ENCODE measurements at regions not wholly inside any gene's neighbourhood (a gene's known extent, or its start where the extent isn't known, plus 50 kb on each side); places are given as distances from the start of the nearest gene placed in this dataset.

DNA sequence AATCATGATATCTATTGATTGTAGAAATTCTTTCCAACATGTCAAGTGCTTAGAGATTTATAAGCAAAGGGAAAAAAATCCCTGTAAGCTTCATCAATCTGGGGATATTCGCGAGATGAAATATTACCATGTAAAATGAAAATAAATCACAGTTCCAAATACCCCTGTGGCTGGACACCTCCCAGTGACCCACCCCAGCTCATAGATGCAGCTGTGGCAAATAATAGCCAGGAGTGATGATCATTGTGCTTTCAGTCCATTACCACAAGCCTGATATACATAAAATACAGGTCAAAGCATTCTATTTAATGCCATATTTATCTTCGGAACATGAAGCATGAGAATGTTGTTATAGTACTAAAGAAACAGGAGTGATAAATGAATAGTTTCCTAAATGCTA, 274.9 kb upstream of the LRRC7 start:
- TF ChIP-seq CTCF (IDR thresholded peaks at IDR 0.05; ENCODE audit: low read depth, low read length): no peak
- no peak for DNase-seq (ENCODE audit: low read depth in 2 of 2)
- no peak overlapping the region for H3K4me3 ChIP-seq (replicated peaks in 1 of 2; ENCODE audit: low read depth in 2 of 2, low read length in 2 of 2)

DNA sequence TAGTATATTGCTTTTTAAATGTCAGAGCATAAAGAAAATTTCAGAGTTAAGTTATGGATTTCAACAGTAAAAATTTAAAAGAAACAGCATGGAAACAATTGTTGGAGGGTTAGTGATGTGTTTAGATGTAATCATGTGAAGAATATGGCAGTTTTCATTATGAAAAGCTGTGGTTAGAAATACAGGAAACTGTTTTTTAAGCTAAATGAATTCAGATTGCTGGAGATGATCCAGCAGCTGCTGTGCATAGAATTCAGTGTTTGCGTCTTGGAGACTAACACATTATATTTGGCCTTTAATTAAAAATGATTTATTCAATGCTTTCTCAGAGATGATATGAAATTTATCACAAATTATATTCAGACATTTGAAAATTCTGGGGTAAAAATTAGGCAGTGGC, 273.6 kb upstream of the LRRC7 start:
- H3K4me3 ChIP-seq (replicated peaks in 1 of 2; ENCODE audit: low read depth in 2 of 2, low read length in 2 of 2): no peak overlapping the region
- no peak for TF ChIP-seq CTCF (IDR thresholded peaks at IDR 0.05; ENCODE audit: low read depth, low read length)
- DNase-seq (ENCODE audit: low read depth in 2 of 2): no peak

DNA sequence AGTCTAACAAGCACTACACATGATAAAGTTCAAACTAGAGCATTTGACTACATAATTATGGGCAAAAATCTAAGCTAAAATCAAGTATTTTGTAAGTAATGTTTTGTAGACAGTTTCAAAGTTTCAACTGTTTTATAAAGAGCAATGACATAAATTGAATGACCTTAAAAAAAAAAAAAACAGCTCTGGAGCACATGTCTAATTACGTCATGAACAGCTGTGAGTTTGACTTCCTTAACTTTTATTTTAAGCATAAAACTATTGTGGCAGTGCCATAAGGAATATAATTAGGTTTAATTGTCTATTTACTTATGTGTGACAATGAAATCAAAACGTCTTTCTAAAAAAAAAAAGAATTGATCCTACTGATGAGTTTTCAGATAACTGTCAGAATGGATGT, 272.5 kb upstream of the LRRC7 start:
- no peak for TF ChIP-seq CTCF (IDR thresholded peaks at IDR 0.05; ENCODE audit: low read depth, low read length)
- DNase-seq (ENCODE audit: low read depth in 2 of 2): no peak
- no peak overlapping the region for H3K4me3 ChIP-seq (replicated peaks in 1 of 2; ENCODE audit: low read depth in 2 of 2, low read length in 2 of 2)

DNA sequence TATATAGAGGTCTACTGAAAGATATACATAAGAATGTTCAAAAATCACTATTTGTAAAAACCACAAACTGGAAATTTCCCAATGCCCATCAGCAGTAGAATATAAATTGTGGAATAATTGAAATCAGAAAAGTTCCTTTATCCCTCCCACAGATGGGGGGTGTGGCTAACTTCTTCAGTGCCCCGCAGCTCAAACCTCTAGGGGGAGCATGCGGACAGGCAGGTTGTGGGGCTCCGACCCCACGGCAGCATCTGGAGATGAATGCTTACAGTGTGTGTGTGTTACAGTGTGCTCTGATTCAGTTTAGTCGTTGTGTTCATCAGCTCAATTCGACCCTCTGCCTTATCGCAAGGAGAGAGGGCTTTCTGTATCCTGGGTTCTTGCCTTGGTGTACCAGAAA, 262.1 kb upstream of the LRRC7 start:
- no peak for DNase-seq (ENCODE audit: low read depth in 2 of 2)
- H3K4me3 ChIP-seq (replicated peaks in 1 of 2; ENCODE audit: low read depth in 2 of 2, low read length in 2 of 2): no peak overlapping the region
- TF ChIP-seq CTCF (IDR thresholded peaks at IDR 0.05; ENCODE audit: low read depth, low read length): no peak

DNA sequence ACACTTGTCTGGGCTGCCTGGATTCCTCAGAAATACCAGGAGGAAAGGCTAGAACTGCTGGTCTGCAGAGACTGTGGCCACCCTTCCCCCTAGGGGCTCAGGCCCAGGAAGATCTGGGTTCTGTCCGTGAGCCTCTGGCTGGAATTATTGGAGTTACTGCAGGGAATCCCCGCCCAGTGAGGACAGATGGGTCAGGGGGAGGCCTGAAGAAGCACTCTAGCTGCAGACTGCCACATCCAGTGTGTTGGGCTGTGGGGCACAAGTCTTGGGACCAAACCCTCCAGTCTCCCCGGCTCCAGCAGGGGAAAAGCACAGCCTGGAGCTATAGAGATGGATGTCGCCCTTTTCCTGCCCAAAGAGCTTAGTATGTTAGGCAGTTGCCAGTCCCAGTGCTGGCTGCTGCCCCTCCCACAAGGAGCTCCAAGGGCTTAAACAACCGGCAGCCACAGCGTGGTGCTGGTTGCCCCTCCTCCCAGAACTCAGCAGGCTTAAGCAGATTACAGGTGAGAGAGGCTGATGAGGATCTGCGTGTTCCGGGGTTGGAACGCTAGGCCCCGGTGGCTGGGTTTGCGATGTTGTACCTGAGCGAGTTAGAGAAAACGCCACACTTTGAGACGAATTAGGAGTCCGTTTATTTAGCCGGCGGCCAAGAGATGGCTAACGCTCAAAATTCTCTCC, 255.5 kb upstream of the LRRC7 start:
- H3K4me3 ChIP-seq (replicated peaks in 1 of 2; ENCODE audit: low read depth in 2 of 2, low read length in 2 of 2): no peak overlapping the region
- TF ChIP-seq CTCF (IDR thresholded peaks at IDR 0.05; ENCODE audit: low read depth, low read length): no peak
- no peak for DNase-seq (ENCODE audit: low read depth in 2 of 2)

- TF ChIP-seq CTCF (IDR thresholded peaks at IDR 0.05; ENCODE audit: low read depth, low read length): no peak
- H3K4me3 ChIP-seq (replicated peaks in 1 of 2; ENCODE audit: low read depth in 2 of 2, low read length in 2 of 2): no peak overlapping the region
- no peak for DNase-seq (ENCODE audit: low read depth in 2 of 2)
Observed at GRCh38 chr1:69313118-69313517, 254.6 kb upstream of the LRRC7 start.

- DNase-seq (ENCODE audit: low read depth in 2 of 2): no peak
Observed at GRCh38 chr1:69315416-69315815, 252.3 kb upstream of the LRRC7 start.

More at GRCh38 chr1:69315416-69315815, 252.3 kb upstream of the LRRC7 start:
- no peak overlapping the region for H3K4me3 ChIP-seq (replicated peaks in 1 of 2; ENCODE audit: low read depth in 2 of 2, low read length in 2 of 2)
- TF ChIP-seq CTCF (IDR thresholded peaks at IDR 0.05; ENCODE audit: low read depth, low read length): no peak

Measured in cardiac fibroblast (primary cell).